ENCODE measurements at regions not wholly inside any gene's neighbourhood (a gene's known extent, or its start where the extent isn't known, plus 50 kb on each side); places are given as distances from the start of the nearest gene placed in this dataset.

DNA sequence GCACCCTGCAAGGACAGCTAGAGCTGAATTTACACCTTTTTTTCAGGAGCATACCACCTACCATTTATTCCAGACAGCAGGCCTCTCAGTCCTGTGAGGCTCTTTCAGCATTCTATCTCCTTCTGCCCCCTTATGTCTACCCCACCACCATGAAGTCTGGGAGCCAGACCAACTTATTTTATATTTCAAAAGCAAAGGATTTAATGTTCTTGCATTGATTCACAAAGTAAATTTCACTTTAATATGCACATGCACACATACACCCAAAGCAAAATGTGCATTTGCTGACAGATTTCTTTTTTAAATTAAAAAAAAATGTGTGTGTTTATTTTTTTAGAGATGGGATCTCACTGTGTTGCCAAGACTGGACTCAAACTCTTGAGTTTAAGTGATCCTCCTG lies 264.2 kb upstream of the LRRC3B start:
- Histone ChIP-seq H3K4me2 (no peak overlapping the region), H3K4me1 (ENCODE audit: control insufficient read depth in 1 of 2, insufficient read depth in 2 of 2, low read depth in 1 of 2, low read length in 1 of 2) (no peaks in the 10 kb centered on the region), H3K9me2 (no peaks in the 10 kb centered on the region), H3K9me3 (no peaks in the 10 kb centered on the region), H2AFZ (ENCODE audit: low read depth) (no peak overlapping the region), H3K27ac (ENCODE audit: low read depth in 2 of 2, low read length in 1 of 2) (no peak overlapping the region), H3F3A (replicated peaks; ENCODE audit: insufficient read depth) (no peaks in the 10 kb centered on the region), H3K4me3 (ENCODE audit: low read depth in 2 of 2, low read length in 1 of 2) (no peak overlapping the region), H3K9ac (no peak overlapping the region), H3K27me3 (ENCODE audit: insufficient read depth) (no peaks in the 10 kb centered on the region), H3K36me3 (replicated peaks in 1 of 2; ENCODE audit: control insufficient read depth in 1 of 2, insufficient read depth in 2 of 2, low read length in 1 of 2) (no peaks in the 10 kb centered on the region), H3K79me2 (ENCODE audit: insufficient read depth) (no peaks in the 10 kb centered on the region), H4K20me1 (ENCODE audit: insufficient read depth) (no peaks in the 10 kb centered on the region)
- DNase-seq = no peak
- no peak for TF ChIP-seq SMC3 (IDR thresholded peaks at IDR 0.05; ENCODE audit: low read depth, low read length)
- TF ChIP-seq RAD21 (IDR thresholded peaks at IDR 0.05; ENCODE audit: low read length) = no peak
- TF ChIP-seq MXI1 (IDR thresholded peaks at IDR 0.05; ENCODE audit: low read depth, low read length) = no peak
- TF ChIP-seq EP300 (IDR thresholded peaks at IDR 0.05; ENCODE audit: borderline replicate concordance in 1 of 2, low read depth in 1 of 2, low read length in 1 of 2) = no peak
- no peak for TF ChIP-seq GABPA (IDR thresholded peaks at IDR 0.05; ENCODE audit: low read depth)
- TF ChIP-seq ELF1 (IDR thresholded peaks at IDR 0.05) = no peak
- TF ChIP-seq SIN3A (IDR thresholded peaks at IDR 0.05; ENCODE audit: borderline replicate concordance, low read depth, low read length) = no peak
- no peak for TF ChIP-seq RFX5 (IDR thresholded peaks at IDR 0.05; ENCODE audit: low read length)
- no peak for TF ChIP-seq GATA2 (CRISPR knock-in tag; IDR thresholded peaks at IDR 0.05)
- no peak for TF ChIP-seq MEF2A (IDR thresholded peaks at IDR 0.05; ENCODE audit: borderline replicate concordance, low read depth)
- TF ChIP-seq JUND (IDR thresholded peaks at IDR 0.05) = no peak
- TF ChIP-seq POLR2AphosphoS5 (IDR thresholded peaks at IDR 0.05; ENCODE audit: low read depth, low read length) = no peak
- TF ChIP-seq, protein P1, sequence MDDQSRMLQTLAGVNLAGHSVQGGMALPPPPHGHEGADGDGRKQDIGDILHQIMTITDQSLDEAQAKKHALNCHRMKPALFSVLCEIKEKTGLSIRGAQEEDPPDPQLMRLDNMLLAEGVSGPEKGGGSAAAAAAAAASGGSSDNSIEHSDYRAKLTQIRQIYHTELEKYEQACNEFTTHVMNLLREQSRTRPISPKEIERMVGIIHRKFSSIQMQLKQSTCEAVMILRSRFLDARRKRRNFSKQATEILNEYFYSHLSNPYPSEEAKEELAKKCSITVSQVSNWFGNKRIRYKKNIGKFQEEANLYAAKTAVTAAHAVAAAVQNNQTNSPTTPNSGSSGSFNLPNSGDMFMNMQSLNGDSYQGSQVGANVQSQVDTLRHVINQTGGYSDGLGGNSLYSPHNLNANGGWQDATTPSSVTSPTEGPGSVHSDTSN (IDR thresholded peaks at IDR 0.05) = no peak
- no peak for TF ChIP-seq MAX (IDR thresholded peaks at IDR 0.05; ENCODE audit: low read depth)
- no peak for TF ChIP-seq FOXM1 (IDR thresholded peaks at IDR 0.05; ENCODE audit: low read depth)
- TF ChIP-seq NFIC (IDR thresholded peaks at IDR 0.05; ENCODE audit: borderline replicate concordance) = no peak
- no peak for TF ChIP-seq TCF12 (IDR thresholded peaks at IDR 0.05)
- POLR2A ChIA-PET = no interaction called here
- CTCF ChIA-PET = no interaction called here

DNA sequence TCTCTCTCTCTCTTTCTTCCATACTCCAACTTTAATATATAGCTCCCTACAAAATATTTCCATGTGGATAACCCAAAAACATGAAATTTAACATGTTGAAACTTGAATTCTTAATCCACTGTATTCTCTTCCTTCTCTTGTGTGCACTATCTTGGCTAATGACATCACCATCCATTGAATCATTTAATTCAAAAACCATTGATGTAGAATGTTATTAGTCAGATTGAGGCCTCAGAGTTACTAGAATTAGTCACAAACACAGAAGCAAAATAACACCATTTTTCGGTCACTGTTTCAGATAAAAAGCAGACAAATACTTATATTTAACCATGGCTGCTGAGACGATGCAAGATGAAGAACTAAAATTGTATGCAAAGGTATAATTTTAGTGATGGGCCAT lies 256.9 kb upstream of the LRRC3B start:
- no peak overlapping the region for H3K4me3 ChIP-seq (ENCODE audit: low read depth in 2 of 2, low read length in 1 of 2)
- CTCF ChIA-PET = no interaction called here
- WGBS (ENCODE audit: low lambda C conversion rate) = 41% methylated on average over 2 of the region's 2 CpGs

More for the DNA sequence above, 256.9 kb upstream of the LRRC3B start:
- TF ChIP-seq RFX5 (IDR thresholded peaks at IDR 0.05; ENCODE audit: low read length) = no peak
- TF ChIP-seq, protein P2, sequence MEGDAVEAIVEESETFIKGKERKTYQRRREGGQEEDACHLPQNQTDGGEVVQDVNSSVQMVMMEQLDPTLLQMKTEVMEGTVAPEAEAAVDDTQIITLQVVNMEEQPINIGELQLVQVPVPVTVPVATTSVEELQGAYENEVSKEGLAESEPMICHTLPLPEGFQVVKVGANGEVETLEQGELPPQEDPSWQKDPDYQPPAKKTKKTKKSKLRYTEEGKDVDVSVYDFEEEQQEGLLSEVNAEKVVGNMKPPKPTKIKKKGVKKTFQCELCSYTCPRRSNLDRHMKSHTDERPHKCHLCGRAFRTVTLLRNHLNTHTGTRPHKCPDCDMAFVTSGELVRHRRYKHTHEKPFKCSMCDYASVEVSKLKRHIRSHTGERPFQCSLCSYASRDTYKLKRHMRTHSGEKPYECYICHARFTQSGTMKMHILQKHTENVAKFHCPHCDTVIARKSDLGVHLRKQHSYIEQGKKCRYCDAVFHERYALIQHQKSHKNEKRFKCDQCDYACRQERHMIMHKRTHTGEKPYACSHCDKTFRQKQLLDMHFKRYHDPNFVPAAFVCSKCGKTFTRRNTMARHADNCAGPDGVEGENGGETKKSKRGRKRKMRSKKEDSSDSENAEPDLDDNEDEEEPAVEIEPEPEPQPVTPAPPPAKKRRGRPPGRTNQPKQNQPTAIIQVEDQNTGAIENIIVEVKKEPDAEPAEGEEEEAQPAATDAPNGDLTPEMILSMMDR (IDR thresholded peaks at IDR 0.05) = no peak
- no peak for TF ChIP-seq TAF1 (IDR thresholded peaks at IDR 0.05; ENCODE audit: borderline replicate concordance, low read depth, low read length)
- TF ChIP-seq ZBTB33 (IDR thresholded peaks at IDR 0.05; ENCODE audit: borderline replicate concordance, low read depth) = no peak
- no peak for TF ChIP-seq FOXJ3 (CRISPR knock-in tag; IDR thresholded peaks at IDR 0.05)
- TF ChIP-seq SMC3 (IDR thresholded peaks at IDR 0.05; ENCODE audit: low read depth, low read length) = no peak
- no peak for TF ChIP-seq RCOR1 (IDR thresholded peaks at IDR 0.05; ENCODE audit: low read length)
- no peak for TF ChIP-seq USF2 (IDR thresholded peaks at IDR 0.05; ENCODE audit: borderline replicate concordance, low read depth, low read length)
- no peak for TF ChIP-seq ELF1 (IDR thresholded peaks at IDR 0.05)
- no peak for TF ChIP-seq EZH2phosphoT487 (IDR thresholded peaks at IDR 0.05; ENCODE audit: borderline replicate concordance, low read depth)
- Histone ChIP-seq H3K9me2 (no peaks in the 10 kb centered on the region), H3K27me3 (ENCODE audit: insufficient read depth) (no peaks in the 10 kb centered on the region), H3F3A (replicated peaks; ENCODE audit: insufficient read depth) (no peaks in the 10 kb centered on the region), H3K79me2 (ENCODE audit: insufficient read depth) (no peaks in the 10 kb centered on the region), H3K27ac (ENCODE audit: low read depth in 2 of 2, low read length in 1 of 2) (no peak overlapping the region), H3K9me3 (no peaks in the 10 kb centered on the region; the same call in 1 of the 2 replicates), H3K4me1 (ENCODE audit: control insufficient read depth in 1 of 2, insufficient read depth in 2 of 2, low read depth in 1 of 2, low read length in 1 of 2) (no peaks in the 10 kb centered on the region), H3K4me2 (no peak overlapping the region), H3K9ac (no peak overlapping the region), H4K20me1 (ENCODE audit: insufficient read depth) (no peaks in the 10 kb centered on the region), H2AFZ (ENCODE audit: low read depth) (no peak overlapping the region), H3K36me3 (replicated peaks in 1 of 2; ENCODE audit: control insufficient read depth in 1 of 2, insufficient read depth in 2 of 2, low read length in 1 of 2) (no peaks in the 10 kb centered on the region)
- no peak for DNase-seq
- POLR2A ChIA-PET = no interaction called here

Measured in SK-N-SH (cell line).